Brain microvascular endothelial cell (primary cell): ENCODE measurements at regions not wholly inside any gene's neighbourhood (a gene's known extent, or its start where the extent isn't known, plus 50 kb on each side); places are given as distances from the start of the nearest gene placed in this dataset.

Experiments used
- DNase-seq: peaks from one replicate; pipeline ENCODE4 v3.0.0-alpha.2; 2020
- H3K27ac ChIP-seq: fragments of 250-450 bp; sonication (Bioruptor Pico); 2 replicates; pipeline ENCODE4 v1.5.1; 2020; ENCODE audit warnings: mild to moderate bottlenecking, moderate library complexity
- H3K27me3 ChIP-seq: fragments of 250-450 bp; sonication (Bioruptor Pico); replicated peaks from 2 replicates; pipeline ENCODE4 v1.5.1; 2020; ENCODE audit warnings: mild to moderate bottlenecking
- H3K36me3 ChIP-seq: fragments of 250-450 bp; sonication (Bioruptor Pico); replicated peaks from 2 replicates; pipeline ENCODE4 v1.5.1; 2020; ENCODE audit warnings: mild to moderate bottlenecking
- H3K4me3 ChIP-seq: 2 replicates; pipeline ENCODE4 v1.5.1; 2011; ENCODE audit warnings: low read depth, mild to moderate bottlenecking, control low read depth, low read length, moderate library complexity
- in situ Hi-C: cut with HindIII; loops from 2 replicates; pipeline ENCODE4 v1.10.0; 2017; ENCODE audit warnings: low sequenced_read_pairs, low pct_ligation_motif_present
- TF ChIP-seq, protein P1 (sequence below): IDR thresholded peaks from 2 replicates; pipeline ENCODE4 v1.5.1; 2011; ENCODE audit warnings: low read depth, mild to moderate bottlenecking, moderate library complexity, low read length, control low read depth, inconsistent platforms; ENCODE audit errors: missing control alignments

DNA sequence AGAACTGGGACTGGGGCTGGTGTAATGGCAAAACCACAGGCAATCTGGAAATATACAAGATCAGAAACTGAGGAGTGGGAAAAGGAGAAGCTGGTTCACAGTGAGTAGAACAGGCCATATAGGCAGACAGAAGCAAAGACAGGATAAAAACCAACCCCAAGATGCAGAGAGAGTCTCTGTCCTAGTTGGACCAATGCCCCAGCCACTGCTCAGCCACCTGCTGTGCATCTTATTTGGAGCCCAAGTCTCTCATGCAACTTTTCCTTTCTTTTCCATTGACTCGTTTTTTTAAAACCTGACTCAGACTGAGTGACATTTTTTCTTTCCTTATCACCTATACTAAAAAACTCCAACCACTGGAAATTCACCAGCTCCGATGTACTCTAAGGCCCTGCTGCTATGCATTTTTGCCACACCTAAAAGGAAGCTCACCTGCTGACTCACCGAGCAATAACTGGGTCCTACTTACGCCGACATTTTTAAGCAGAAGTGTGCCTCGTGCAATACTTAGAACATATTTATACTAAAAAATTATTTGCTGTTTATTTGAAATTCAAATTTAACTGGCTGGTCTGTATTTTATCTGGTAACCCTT, 100.8 kb upstream of the XYLT1 start:
- Histone ChIP-seq H3K36me3 (no peaks in the 10 kb centered on the region), H3K27ac (no peak overlapping the region), H3K27me3 (no peaks in the 10 kb centered on the region), H3K4me3 (no peak overlapping the region)
- DNase-seq, result no peak
- in situ Hi-C loops, result no loop called here
- TF ChIP-seq, protein P1, sequence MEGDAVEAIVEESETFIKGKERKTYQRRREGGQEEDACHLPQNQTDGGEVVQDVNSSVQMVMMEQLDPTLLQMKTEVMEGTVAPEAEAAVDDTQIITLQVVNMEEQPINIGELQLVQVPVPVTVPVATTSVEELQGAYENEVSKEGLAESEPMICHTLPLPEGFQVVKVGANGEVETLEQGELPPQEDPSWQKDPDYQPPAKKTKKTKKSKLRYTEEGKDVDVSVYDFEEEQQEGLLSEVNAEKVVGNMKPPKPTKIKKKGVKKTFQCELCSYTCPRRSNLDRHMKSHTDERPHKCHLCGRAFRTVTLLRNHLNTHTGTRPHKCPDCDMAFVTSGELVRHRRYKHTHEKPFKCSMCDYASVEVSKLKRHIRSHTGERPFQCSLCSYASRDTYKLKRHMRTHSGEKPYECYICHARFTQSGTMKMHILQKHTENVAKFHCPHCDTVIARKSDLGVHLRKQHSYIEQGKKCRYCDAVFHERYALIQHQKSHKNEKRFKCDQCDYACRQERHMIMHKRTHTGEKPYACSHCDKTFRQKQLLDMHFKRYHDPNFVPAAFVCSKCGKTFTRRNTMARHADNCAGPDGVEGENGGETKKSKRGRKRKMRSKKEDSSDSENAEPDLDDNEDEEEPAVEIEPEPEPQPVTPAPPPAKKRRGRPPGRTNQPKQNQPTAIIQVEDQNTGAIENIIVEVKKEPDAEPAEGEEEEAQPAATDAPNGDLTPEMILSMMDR, result no peak

DNA sequence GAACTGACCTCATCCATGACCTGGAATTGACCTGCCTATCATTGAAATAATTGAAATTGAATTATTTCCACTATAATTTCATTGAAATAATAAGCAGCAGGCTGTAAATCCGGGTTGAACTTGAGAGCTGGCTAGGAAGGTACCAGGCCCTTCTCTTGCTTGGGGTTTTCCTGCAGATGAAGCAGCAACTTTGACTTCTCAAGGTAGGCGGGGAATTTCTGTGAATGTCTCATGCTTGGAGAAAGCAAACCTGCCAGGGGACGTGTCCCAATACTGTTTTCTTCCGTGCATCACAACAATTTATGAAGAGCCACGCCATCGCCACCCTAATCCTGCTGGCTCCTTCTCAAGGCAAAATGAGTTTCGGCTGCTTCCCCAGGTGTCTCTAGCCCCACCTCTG, 97.5 kb upstream of the XYLT1 start:
- in situ Hi-C loops, result no loop called here
- Histone ChIP-seq H3K36me3 (no peaks in the 10 kb centered on the region), H3K27ac (no peak overlapping the region), H3K27me3 (no peaks in the 10 kb centered on the region), H3K4me3 (no peak overlapping the region)
- DNase-seq, result no peak
- TF ChIP-seq, protein P1, result no peak

DNA sequence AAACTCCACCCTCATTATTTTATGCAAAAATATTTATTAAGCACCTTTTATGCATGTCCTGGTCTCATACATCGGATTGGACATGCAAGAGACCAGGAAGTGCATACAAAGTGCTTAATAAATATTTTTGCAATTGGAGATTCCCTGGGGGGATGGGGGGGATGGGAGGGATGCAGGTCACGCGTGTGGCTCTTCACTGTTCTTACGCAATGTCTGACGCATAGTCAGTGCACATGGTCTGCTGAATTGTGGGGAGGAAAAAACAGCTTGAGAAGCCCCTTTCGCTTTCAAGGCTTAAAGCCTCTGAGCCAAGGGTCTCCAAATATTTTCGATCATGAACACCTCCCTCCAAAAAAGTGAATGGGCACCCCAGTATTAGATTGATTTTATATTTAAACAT, 96.7 kb upstream of the XYLT1 start:
- no peak overlapping the region for H3K4me3 ChIP-seq
- no peaks in the 10 kb centered on the region for H3K27me3 ChIP-seq
- in situ Hi-C loops, result no loop called here
- TF ChIP-seq, protein P1, result no peak
- DNase-seq, result no peak
- no peaks in the 10 kb centered on the region for H3K36me3 ChIP-seq
- H3K27ac ChIP-seq, result no peak overlapping the region

DNA sequence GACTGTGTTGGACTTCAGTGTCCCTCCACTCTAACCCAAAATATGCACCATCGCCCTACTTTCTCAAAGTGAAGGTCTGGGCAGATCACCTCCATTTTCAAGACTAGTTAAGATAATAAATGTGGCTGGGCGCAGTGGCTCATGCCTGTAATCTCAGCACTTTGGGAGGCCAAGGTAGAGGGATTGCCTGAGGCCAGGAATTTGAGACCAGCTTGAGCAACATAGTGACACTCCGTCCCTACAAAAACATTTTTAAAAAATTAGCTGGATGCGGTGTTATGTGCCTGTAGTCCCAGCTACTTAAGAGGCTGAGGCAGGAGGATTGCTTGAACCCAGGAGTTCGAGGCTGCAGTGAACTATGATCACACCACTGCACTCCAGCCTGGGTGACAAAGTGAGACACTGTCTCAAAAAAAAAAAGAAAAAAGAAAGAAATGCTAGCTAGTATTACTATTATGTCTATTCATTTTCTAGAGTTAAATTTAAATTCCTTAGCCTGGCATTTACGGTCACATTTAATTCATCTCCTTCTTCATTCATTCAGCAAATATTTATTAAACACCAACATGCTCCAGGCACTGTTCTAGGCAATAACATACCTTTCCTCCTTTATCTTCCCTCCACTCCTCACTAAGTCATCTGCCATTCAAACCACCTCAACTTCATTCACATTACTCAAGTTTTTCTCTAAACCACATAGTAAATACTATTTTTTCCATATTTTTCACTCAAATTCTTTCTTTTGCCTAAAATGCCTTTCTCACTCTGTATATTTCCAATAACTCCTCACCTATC, 96.1 kb upstream of the XYLT1 start:
- no peak for DNase-seq
- in situ Hi-C loops, result no loop called here

DNA sequence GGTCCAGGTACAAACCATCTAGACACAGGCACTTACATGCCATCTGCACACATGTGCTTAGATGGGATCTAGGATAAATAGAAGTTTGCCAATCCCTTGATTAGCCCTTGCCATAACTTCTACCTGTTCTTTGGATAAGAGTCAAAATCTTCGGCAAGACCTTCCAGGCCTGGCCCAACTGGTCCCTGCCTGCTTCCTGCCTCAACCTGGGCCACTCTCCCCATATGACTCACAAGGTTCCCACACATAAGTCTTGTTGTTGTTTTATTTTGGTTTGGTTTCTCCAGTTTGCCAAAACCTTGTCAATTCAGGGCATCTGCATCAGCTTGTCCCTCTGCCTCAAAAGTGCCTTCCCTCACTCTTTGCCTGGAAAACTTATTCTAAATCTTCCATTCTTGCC, 95.3 kb upstream of the XYLT1 start:
- no peaks in the 10 kb centered on the region for H3K36me3 ChIP-seq
- TF ChIP-seq, protein P1, result no peak
- H3K27me3 ChIP-seq, result no peaks in the 10 kb centered on the region
- H3K27ac ChIP-seq, result no peak overlapping the region
- in situ Hi-C loops, result no loop called here
- H3K4me3 ChIP-seq, result no peak overlapping the region
- DNase-seq, result no peak

More for the DNA sequence above, 96.1 kb upstream of the XYLT1 start:
- H3K27me3 ChIP-seq, result no peaks in the 10 kb centered on the region
- no peaks in the 10 kb centered on the region for H3K36me3 ChIP-seq
- H3K27ac ChIP-seq, result no peak overlapping the region
- no peak overlapping the region for H3K4me3 ChIP-seq
- TF ChIP-seq, protein P1, result no peak
